Parathyroid adenoma (tissue), 2 donors: ENCODE measurements at regions not wholly inside any gene's neighbourhood (a gene's known extent, or its start where the extent isn't known, plus 50 kb on each side); places are given as distances from the start of the nearest gene placed in this dataset.

Experiments
- H2AFZ ChIP-seq: fragments of 300-600 bp; sonication (generic); one replicate; pipeline ENCODE4 v1.7.0; 2017; ENCODE audit warnings: antibody characterized with exemption, mild to moderate bottlenecking
- H3K27ac ChIP-seq: fragments of 300-600 bp; sonication (generic); one replicate; pipeline ENCODE4 v1.7.0; 2017
- H3K27me3 ChIP-seq: fragments of 300-600 bp; sonication (generic); one replicate; pipeline ENCODE4 v1.7.0; 2017; ENCODE audit warnings: low read length; ENCODE audit not compliant: control insufficient read depth, insufficient read depth
- H3K36me3 ChIP-seq: fragments of 300-600 bp; sonication (generic); one replicate; pipeline ENCODE4 v1.7.0; 2017; ENCODE audit warnings: low read length; ENCODE audit not compliant: control insufficient read depth, insufficient read depth
- H3K4me1 ChIP-seq: fragments of 300-600 bp; sonication (generic); one replicate; pipeline ENCODE4 v1.7.0; 2017; ENCODE audit warnings: control low read depth
- H3K4me2 ChIP-seq: fragments of 300-600 bp; sonication (generic); one replicate; pipeline ENCODE4 v1.7.0; 2017; ENCODE audit warnings: low read length
- H3K4me3 ChIP-seq: fragments of 300-600 bp; sonication (generic); one replicate; pipeline ENCODE4 v1.7.0; 2017; ENCODE audit warnings: low read depth, low read length
- H3K79me2 ChIP-seq: fragments of 300-600 bp; sonication (generic); one replicate; pipeline ENCODE4 v1.7.0; 2017; ENCODE audit warnings: control low read depth
- H3K9ac ChIP-seq: fragments of 300-600 bp; sonication (generic); one replicate; pipeline ENCODE4 v1.7.0; 2017; ENCODE audit warnings: mild to moderate bottlenecking
- H3K9me3 ChIP-seq: fragments of 300-600 bp; sonication (generic); one replicate; pipeline ENCODE4 v1.7.0; 2017; ENCODE audit warnings: low read length; ENCODE audit not compliant: control insufficient read depth
- CTCF ChIP-seq: fragments of 300-600 bp; sonication (generic); IDR thresholded peaks from one replicate; pipeline ENCODE4 v1.7.0; 2017; ENCODE audit warnings: antibody characterized with exemption, mild to moderate bottlenecking
- donor health status: primary hyperparathyroidism.

- no peaks in the 10 kb centered on the region for H3K36me3 ChIP-seq
- H3K79me2 ChIP-seq = no peaks in the 10 kb centered on the region
- H2AFZ ChIP-seq = no peak overlapping the region
- no peak overlapping the region for H3K9ac ChIP-seq
- no peaks in the 10 kb centered on the region for H3K27me3 ChIP-seq
- no peaks in the 10 kb centered on the region for H3K4me1 ChIP-seq
- H3K4me3 ChIP-seq = no peak overlapping the region
- TF ChIP-seq CTCF = no peak
- H3K27ac ChIP-seq = no peak overlapping the region
- H3K9me3 ChIP-seq = no peaks in the 10 kb centered on the region
- no peak overlapping the region for H3K4me2 ChIP-seq
Observed at GRCh38 chr13:78958006-78958405, 299.1 kb upstream of the OBI1 start.

DNA sequence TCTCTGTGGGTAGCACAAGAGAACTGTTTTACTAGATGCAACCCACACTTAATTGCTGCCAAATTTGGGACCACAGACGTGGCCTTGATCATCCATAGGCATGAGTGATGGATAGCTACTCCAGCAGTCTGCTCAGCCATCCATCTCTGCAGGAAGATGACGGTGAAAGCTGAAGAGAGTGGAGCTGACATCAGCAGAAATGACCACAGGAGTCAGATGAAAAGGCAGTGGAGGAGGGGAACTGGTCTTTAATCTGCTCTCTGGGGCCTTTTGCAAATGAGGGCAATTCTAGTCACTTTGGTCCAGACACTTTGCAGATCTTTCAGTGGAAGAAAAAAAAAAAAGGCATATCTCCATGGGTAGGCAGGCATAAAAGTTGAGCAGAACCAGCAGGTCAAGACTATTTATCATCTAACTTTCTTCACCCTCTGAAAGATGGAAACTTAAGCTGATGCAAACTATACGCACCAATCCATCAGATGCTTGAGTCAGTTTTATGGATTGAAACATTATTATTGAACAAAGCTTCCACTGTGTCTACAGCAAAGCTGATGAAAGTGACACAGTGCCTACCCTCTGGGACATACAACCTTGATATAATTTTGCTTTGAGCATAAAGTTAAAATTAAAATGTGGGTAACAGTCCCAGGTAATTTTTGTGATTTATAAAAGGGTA lies 281.6 kb upstream of the OBI1 start:
- H3K9ac ChIP-seq = no peak overlapping the region
- H3K27me3 ChIP-seq = no peaks in the 10 kb centered on the region
- H2AFZ ChIP-seq = no peak overlapping the region
- H3K4me2 ChIP-seq = no peak overlapping the region
- TF ChIP-seq CTCF = no peak
- H3K4me1 ChIP-seq = no peaks in the 10 kb centered on the region
- H3K9me3 ChIP-seq = no peaks in the 10 kb centered on the region
- no peaks in the 10 kb centered on the region for H3K79me2 ChIP-seq
- no peaks in the 10 kb centered on the region for H3K36me3 ChIP-seq
- no peak overlapping the region for H3K4me3 ChIP-seq
- H3K27ac ChIP-seq = no peak overlapping the region

DNA sequence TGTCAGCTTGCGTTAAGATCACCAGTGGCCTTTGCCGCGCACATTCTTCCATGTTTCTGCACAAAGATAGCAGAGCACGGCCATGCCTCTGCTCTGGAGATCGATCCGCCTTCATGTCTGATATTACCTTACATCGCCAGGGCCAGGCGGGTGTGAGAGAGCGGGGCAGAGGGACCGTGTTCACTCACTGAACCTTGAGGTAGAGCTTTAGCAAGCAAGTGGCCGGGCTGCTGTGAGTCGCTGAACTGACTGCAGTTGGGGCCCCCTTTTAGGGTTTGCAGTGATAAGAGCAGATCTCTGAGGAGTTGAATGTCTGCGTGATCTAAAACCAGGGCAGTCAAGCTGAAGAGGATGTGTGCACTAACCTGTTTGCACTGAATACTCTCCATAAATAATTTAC lies 275.4 kb upstream of the OBI1 start:
- no peaks in the 10 kb centered on the region for H3K36me3 ChIP-seq
- H3K27ac ChIP-seq = no peak overlapping the region
- no peak overlapping the region for H3K4me2 ChIP-seq
- H3K4me3 ChIP-seq = no peak overlapping the region
- H3K9me3 ChIP-seq = no peaks in the 10 kb centered on the region
- no peak overlapping the region for H2AFZ ChIP-seq
- no peaks in the 10 kb centered on the region for H3K79me2 ChIP-seq
- H3K9ac ChIP-seq = no peak overlapping the region
- H3K4me1 ChIP-seq = no peaks in the 10 kb centered on the region
- no peak for TF ChIP-seq CTCF
- no peaks in the 10 kb centered on the region for H3K27me3 ChIP-seq

DNA sequence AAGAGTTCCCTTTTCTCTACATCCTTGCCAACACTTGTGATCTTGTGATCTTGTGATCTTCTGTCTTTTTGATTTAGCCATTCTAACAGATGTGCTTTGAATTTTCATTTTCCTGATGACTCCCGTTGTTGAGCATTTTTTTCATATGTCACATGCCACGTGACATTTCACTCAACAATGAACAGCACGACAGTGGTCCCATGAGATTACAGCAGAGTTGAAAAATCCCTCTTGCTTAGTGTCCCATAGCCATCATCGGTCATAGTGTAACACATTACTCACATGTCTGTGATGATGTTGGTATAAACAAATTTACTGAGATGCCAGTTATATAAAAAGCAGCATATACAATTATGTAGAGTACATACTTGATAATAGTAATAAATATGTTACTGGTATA lies 256.1 kb upstream of the OBI1 start:
- Histone ChIP-seq H3K4me1 (no peaks in the 10 kb centered on the region), H3K79me2 (no peaks in the 10 kb centered on the region), H3K27ac (no peak overlapping the region), H3K4me2 (no peak overlapping the region), H3K9ac (no peak overlapping the region), H3K4me3 (no peak overlapping the region), H3K27me3 (no peaks in the 10 kb centered on the region), H3K9me3 (no peaks in the 10 kb centered on the region), H3K36me3 (no peaks in the 10 kb centered on the region), H2AFZ (no peak overlapping the region)
- TF ChIP-seq CTCF = no peak

DNA sequence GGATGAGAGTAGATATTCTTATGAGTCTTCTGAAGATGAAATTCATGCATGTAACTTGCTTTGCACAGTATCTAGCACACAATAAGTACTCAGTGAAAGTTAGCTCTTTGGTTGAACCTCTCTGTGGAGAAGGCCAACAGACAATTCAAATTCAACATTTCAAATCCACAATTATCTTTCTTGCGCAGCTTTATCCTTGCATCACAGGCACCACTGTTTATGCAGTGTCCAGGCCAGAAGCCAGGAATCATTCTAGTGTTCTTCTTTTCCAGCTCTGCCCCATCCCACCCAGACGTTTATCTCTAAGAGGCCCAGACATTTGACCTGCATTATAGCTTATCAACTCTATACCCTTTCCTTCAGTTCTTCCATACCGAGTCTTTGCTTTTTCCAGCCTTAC lies 254.7 kb upstream of the OBI1 start:
- TF ChIP-seq CTCF = no peak

More for the DNA sequence above, 254.7 kb upstream of the OBI1 start:
- Histone ChIP-seq H3K27me3 (no peaks in the 10 kb centered on the region), H3K9ac (no peak overlapping the region), H3K79me2 (no peaks in the 10 kb centered on the region), H3K4me3 (no peak overlapping the region), H3K9me3 (no peaks in the 10 kb centered on the region), H3K36me3 (no peaks in the 10 kb centered on the region), H3K27ac (no peak overlapping the region), H3K4me2 (no peak overlapping the region), H2AFZ (no peak overlapping the region), H3K4me1 (no peaks in the 10 kb centered on the region)
